Mammary epithelial cell (primary cell): ENCODE measurements at regions not wholly inside any gene's neighbourhood (a gene's known extent, or its start where the extent isn't known, plus 50 kb on each side); places are given as distances from the start of the nearest gene placed in this dataset.

Experiments used
- EZH2 ChIP-seq: IDR thresholded peaks from 2 replicates; pipeline ENCODE4 v1.6.1; 2012; ENCODE audit warnings: low read length, inconsistent platforms, borderline replicate concordance
- TF ChIP-seq, protein P1 (sequence below), 2 donors: IDR thresholded peaks in 1 of 2; conservative IDR thresholded peaks in 1 of 2; 2 replicates each; pipeline ENCODE4 v1.5.1; 2011 to 2012; ENCODE audit warnings: inconsistent platforms in 2 of 2, low read length in 2 of 2, mild to moderate bottlenecking in 2 of 2, control low read depth in 1 of 2, low read depth in 1 of 2; ENCODE audit not compliant: insufficient read depth in 1 of 2; ENCODE audit errors: extremely low read depth in 1 of 2

DNA sequence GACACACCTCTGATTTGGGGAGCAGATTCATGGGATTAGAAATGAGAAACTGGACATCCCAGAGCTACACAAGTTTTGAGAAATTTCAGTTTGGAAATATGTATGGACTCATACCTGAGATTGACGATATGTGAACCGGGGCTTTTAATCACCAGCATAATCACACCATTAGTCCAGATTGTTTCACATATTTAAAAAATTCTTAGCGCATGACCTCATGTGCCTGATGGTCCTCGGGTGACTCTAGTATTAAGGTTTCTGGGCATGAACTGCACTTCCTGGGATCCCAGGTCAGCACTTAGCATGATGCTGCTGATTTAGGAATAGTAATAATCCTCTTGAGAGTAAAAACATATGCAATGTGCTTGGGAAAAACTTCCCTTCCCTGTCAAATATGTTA, 91.9 kb upstream of the BCOR start:
- TF ChIP-seq, protein P1, sequence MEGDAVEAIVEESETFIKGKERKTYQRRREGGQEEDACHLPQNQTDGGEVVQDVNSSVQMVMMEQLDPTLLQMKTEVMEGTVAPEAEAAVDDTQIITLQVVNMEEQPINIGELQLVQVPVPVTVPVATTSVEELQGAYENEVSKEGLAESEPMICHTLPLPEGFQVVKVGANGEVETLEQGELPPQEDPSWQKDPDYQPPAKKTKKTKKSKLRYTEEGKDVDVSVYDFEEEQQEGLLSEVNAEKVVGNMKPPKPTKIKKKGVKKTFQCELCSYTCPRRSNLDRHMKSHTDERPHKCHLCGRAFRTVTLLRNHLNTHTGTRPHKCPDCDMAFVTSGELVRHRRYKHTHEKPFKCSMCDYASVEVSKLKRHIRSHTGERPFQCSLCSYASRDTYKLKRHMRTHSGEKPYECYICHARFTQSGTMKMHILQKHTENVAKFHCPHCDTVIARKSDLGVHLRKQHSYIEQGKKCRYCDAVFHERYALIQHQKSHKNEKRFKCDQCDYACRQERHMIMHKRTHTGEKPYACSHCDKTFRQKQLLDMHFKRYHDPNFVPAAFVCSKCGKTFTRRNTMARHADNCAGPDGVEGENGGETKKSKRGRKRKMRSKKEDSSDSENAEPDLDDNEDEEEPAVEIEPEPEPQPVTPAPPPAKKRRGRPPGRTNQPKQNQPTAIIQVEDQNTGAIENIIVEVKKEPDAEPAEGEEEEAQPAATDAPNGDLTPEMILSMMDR (conservative IDR thresholded peaks at IDR 0.05 in 1 of 2, IDR thresholded peaks at IDR 0.05 in 1 of 2; ENCODE audit: extremely low read depth in 1 of 2, insufficient read depth in 1 of 2, low read depth in 1 of 2, low read length in 2 of 2) = no peak
- TF ChIP-seq EZH2 = no peak
